CD4-positive, alpha-beta T cell treated with Interleukin-10 for 1 hour (primary cell): ENCODE measurements at regions not wholly inside any gene's neighbourhood (a gene's known extent, or its start where the extent isn't known, plus 50 kb on each side); places are given as distances from the start of the nearest gene placed in this dataset.

Source experiments
- DNase-seq: peaks from one replicate; pipeline ENCODE4 v3.0.0-alpha.2; 2020

GRCh38 chr2:59490994-59491393 lies 1062.5 kb downstream of the BCL11A start:
- DNase-seq, result no peak

- DNase-seq, result no peak
These were observed 1063.3 kb downstream of the BCL11A start for GRCh38 chr2:59490192-59490591.

DNA sequence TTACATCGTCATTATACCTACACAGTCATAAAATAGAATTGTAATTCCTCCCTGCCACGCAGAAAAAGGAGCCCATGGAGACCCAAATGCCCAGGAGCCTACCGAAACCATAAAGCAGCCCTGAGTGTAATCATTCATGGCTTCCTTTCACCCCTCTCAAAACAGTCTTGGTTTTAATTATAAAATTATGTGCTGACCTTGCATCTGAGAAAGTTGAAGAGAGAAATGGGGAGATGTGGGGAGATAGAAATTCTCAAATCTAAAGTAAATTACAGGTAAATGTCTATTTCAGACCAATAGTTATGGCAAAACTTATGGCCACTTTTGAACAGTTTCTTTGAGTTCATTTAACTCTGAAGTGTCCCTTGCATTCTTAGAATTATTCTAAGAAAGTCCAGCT lies 1068.8 kb downstream of the BCL11A start:
- DNase-seq, result no peak

DNA sequence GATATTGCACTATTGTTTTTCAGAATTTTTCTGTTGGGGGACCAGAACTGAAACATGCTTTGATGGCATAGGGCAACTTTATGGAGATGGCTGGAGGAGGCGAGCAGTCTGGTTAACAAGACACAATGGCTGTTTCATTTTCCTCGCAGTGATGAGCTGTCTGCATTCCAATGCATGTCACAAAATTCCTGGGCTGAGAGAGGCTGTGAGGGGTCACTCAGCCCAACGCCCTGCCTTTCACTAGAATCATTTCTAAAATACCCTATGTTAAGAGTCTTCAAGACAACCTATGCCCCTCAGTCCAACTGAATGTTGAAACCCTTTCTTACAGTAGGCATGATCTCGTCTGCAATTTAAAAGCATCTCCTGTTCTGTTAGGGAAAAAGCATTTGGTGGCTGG lies 1090.0 kb downstream of the BCL11A start:
- DNase-seq, result no peak

GRCh38 chr2:59462422-59463197 lies 1090.8 kb downstream of the BCL11A start:
- DNase-seq, result no peak

GRCh38 chr2:59461127-59461526 lies 1092.3 kb downstream of the BCL11A start:
- no peak for DNase-seq

- DNase-seq, result no peak
These were observed 1094.7 kb downstream of the BCL11A start for GRCh38 chr2:59458800-59459199.

DNA sequence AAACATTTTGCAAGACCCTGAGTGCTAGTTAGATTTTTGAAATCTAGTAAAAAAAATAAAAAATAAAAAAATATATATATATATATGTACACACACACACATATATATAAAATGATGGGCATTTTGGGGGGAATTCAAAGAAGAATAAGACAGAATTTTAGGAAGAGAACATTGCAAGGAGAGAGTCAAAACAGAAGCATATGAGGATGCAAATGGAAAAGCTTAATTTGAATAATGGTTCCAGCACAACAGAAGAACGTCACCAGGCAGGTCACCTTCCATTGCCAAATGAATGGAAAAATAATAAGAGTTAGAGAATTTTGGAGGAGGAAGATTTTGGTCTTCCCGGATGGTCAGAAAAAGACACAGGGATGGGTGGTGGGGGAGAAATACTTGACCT lies 1097.2 kb downstream of the BCL11A start:
- DNase-seq, result no peak

- DNase-seq, result no peak
These were observed 1104.2 kb downstream of the BCL11A start for GRCh38 chr2:59449274-59449673.

- no peak for DNase-seq
These were observed 1113.0 kb downstream of the BCL11A start for GRCh38 chr2:59440491-59440890.

DNA sequence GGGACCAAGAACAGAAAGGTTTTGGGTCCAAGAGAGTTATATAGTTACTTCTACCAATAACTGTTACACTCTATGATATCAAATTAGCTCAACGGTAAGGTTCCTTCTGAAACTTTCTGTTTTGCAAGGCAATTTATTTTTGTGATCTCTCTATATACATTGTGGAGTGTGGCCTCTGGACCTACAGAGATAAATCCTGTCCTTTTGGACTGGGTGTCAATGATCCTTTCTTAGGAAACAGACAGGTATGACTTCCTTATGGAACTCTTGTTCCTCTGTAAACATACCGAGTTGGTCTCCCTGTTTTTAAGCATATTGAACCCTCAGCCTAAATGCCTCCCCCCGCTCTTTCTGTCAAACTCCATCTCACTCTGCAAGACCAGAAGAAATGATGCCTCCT lies 1117.8 kb downstream of the BCL11A start:
- no peak for DNase-seq

- DNase-seq, result no peak
These were observed 1124.5 kb downstream of the BCL11A start for GRCh38 chr2:59428940-59429339.

- no peak for DNase-seq
These were observed 1125.5 kb downstream of the BCL11A start for GRCh38 chr2:59427980-59428379.

DNA sequence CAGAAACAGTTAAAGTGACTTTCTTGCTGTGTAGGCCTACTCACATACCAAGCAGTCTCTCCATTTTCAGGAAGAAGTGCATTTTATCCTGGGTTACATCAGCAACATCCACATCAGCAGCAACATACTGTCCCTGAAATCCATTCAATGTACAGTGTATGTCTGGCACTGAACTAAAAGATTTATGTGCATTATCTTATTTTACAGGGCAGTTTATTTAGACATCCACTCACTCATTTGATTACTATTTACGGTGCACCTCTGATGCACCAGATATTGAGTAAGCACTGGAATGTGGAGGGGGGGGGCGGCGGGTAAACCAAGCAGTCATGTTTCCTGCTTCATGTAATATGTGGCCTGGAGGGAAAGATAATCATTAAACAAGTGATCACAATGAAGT lies 1128.2 kb downstream of the BCL11A start:
- no peak for DNase-seq

GRCh38 chr2:59413751-59414570 lies 1139.5 kb downstream of the BCL11A start:
- no peak for DNase-seq

DNA sequence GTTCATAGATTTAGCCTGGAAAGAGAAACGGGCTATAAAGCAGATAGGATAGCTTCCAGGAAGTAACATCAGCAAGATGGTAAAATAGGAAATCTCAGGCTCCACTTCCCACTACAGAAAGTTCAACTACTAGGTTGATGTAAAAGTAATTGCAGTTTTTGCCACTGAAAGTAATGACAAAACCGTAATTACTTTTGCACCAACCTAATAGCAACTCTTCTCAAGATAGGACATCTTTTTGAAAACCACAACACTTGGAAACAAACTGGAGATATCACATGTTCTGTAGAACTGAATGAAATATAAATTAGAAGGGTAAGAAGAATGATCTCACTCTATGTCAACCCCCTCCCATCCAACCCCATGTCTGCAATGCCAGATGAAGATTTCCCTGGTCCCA lies 1154.3 kb downstream of the BCL11A start:
- DNase-seq, result no peak

GRCh38 chr2:59398081-59398480 lies 1155.4 kb downstream of the BCL11A start:
- no peak for DNase-seq

- DNase-seq, result no peak
These were observed 1154.0 kb upstream of the FANCL start for GRCh38 chr2:59395119-59395518.

- DNase-seq, result no peak
These were observed 1150.8 kb upstream of the FANCL start for GRCh38 chr2:59391896-59392295.

GRCh38 chr2:59390581-59390980 lies 1149.5 kb upstream of the FANCL start:
- no peak for DNase-seq

- no peak for DNase-seq
These were observed 1148.1 kb upstream of the FANCL start for GRCh38 chr2:59389240-59389639.

DNA sequence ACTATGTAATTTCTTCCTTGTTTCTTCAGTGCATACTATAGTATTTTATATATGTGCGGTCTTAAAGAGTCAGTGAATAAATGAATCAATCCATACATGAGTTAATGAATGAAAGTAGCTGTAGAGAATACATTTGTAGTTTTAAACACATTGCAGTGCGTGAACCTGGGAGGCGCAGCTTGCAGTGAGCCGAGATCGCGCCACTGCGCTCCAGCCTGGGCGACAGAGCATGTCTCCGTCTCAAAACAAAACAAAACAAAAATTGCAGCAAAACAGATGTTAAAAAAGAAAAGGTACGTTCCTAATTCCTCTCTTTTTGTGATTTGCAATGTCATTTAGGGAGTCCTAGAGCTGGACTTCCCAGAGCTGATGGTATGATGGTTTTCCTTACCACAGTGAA lies 1144.8 kb upstream of the FANCL start:
- DNase-seq, result no peak

GRCh38 chr2:59383473-59383872 lies 1142.3 kb upstream of the FANCL start:
- no peak for DNase-seq

DNA sequence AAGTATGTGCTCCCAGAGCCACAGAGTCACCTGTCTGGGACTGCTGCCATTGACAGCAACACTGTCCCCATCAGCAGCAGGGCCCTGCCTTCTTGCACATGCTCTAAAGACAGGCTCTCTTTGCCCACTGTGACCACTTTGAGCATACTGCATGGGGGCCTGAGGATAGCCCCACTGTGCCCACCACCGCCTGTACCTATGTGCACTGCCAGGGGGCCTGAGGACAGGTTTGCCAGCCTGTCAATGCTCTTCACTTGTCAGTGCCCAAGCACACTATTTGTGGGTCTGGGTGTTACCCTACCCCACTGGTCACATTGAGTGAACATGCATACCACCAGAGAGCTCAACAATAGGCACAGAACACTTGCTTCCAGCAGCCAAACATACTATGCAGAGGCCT lies 1137.0 kb upstream of the FANCL start:
- no peak for DNase-seq
